ENCODE measurements at regions not wholly inside any gene's neighbourhood (a gene's known extent, or its start where the extent isn't known, plus 50 kb on each side); places are given as distances from the start of the nearest gene placed in this dataset.

DNA sequence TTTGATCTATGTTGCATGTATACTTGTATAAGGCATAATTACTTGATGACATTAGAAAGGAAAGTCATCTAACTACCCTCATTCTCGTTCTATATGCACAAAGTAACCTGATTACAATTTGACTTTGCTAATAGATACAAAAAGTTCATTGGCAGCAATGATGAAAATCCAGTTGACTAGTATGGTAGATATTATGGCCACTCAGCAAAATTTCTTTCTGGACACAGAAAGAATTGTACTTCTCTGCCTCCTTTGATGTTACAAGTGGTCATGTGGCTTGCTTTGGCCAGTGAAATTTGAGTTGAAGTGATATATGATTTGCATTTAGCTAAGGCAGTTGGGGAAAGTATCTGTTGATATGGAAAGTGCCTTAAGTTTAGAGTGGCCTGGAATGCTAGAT lies 723.7 kb upstream of the ARRDC3 start:
- Histone ChIP-seq H3K4me1 (ENCODE audit: insufficient read depth) (no peaks in the 10 kb centered on the region), H3K36me3 (no peaks in the 10 kb centered on the region), H3K27ac (no peak overlapping the region), H3K9me3 (peaks cover 0 to 4% of the 10 kb centered on the region in 2 donors), H3K4me3 (no peak overlapping the region), H3K27me3 (no peaks in the 10 kb centered on the region)
- TF ChIP-seq, protein P1, sequence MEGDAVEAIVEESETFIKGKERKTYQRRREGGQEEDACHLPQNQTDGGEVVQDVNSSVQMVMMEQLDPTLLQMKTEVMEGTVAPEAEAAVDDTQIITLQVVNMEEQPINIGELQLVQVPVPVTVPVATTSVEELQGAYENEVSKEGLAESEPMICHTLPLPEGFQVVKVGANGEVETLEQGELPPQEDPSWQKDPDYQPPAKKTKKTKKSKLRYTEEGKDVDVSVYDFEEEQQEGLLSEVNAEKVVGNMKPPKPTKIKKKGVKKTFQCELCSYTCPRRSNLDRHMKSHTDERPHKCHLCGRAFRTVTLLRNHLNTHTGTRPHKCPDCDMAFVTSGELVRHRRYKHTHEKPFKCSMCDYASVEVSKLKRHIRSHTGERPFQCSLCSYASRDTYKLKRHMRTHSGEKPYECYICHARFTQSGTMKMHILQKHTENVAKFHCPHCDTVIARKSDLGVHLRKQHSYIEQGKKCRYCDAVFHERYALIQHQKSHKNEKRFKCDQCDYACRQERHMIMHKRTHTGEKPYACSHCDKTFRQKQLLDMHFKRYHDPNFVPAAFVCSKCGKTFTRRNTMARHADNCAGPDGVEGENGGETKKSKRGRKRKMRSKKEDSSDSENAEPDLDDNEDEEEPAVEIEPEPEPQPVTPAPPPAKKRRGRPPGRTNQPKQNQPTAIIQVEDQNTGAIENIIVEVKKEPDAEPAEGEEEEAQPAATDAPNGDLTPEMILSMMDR (IDR thresholded peaks at IDR 0.05): no peak
- TF ChIP-seq EP300 (IDR thresholded peaks at IDR 0.05) (no peak), POLR2A (IDR thresholded peaks at IDR 0.05) (no peak)
- intact Hi-C loops (cut with DNase I): no loop called here
- WGBS, 3 donors: 58 to 67% (median 65%) methylated on average over 1 of the region's 1 CpG
- DNase-seq: no peak

DNA sequence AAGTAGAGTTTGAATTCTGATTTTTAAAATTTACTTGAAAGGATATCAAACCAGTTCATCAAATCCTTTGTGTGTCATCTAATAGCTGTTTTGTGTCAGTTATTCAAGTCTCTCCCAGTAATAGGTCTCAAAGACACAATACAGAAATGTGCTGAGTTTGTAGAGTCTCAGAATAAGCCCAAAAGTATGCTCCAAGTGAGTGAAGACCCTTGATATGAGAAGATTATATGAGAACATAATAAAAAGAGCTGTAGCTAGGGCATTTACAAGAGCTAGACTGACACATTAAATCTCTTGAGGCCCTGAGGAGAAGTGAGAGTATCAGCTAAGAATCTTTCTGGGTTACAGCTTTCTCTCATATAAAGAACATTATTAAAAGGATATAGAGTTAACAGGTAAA lies 721.0 kb upstream of the ARRDC3 start:
- Histone ChIP-seq H3K9me3 (peaks cover 0 to 4% of the 10 kb centered on the region in 2 donors), H3K36me3 (no peaks in the 10 kb centered on the region), H3K4me1 (ENCODE audit: insufficient read depth) (no peaks in the 10 kb centered on the region), H3K27ac (no peak overlapping the region), H3K27me3 (no peaks in the 10 kb centered on the region), H3K4me3 (no peak overlapping the region)
- intact Hi-C loops (cut with DNase I): no loop called here
- no peak for TF ChIP-seq POLR2A (IDR thresholded peaks at IDR 0.05)
- no peak for TF ChIP-seq EP300 (IDR thresholded peaks at IDR 0.05)
- TF ChIP-seq, protein P1 (IDR thresholded peaks at IDR 0.05): no peak
- DNase-seq: no peak

DNA sequence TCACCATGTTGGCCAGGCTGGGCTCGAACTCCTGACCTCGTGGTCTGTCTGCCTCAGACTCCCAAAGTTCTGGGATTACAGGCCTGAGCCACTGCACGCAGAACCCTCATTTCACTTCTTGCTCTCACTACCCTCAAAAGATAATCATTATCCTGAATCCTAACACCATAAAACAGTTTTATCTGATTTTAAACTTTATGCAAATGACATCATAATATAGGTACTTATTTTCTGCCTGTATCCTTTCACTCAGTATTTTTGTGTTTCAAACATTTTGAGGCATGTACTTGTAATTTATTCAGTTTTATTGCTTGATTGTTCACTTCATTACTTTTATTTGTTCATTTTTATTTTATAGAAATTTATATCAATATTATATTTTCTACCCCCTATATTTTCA lies 719.2 kb upstream of the ARRDC3 start:
- DNase-seq: no peak
- Histone ChIP-seq H3K9me3 (peaks cover 0 to 4% of the 10 kb centered on the region in 2 donors), H3K27ac (no peak overlapping the region), H3K27me3 (no peaks in the 10 kb centered on the region), H3K4me3 (no peak overlapping the region), H3K36me3 (no peaks in the 10 kb centered on the region), H3K4me1 (ENCODE audit: insufficient read depth) (no peaks in the 10 kb centered on the region)
- intact Hi-C loops (cut with DNase I): no loop called here
- TF ChIP-seq EP300 (IDR thresholded peaks at IDR 0.05) (no peak), POLR2A (IDR thresholded peaks at IDR 0.05) (no peak)
- TF ChIP-seq, protein P1 (IDR thresholded peaks at IDR 0.05): no peak
- 85 to 90% (median 86%) methylated on average over 3 of the region's 3 CpGs for WGBS, 3 donors

DNA sequence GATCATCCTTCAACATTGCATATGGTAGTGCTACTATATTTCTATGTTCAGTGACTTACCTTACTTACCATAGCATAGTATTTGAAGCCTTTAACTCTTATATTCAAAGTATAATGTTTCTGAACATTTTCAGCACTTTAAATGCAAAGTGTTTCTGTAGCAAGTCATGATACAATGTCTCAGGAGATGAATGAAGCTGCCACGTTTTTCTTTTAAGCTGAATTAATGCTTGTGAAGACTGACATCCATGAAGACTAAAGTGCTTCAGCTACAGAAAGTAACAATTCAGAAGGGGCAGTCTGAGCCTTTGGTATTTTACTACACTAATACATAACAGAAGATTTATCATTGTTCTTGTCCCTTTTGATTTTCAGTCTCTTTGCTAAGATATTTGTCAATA lies 709.1 kb upstream of the ARRDC3 start:
- intact Hi-C loops (cut with DNase I): no loop called here
- H3K9me3 ChIP-seq: no peaks in the 10 kb centered on the region
- TF ChIP-seq, protein P1 (IDR thresholded peaks at IDR 0.05): no peak
- TF ChIP-seq EP300 (IDR thresholded peaks at IDR 0.05) (no peak), POLR2A (IDR thresholded peaks at IDR 0.05) (no peak)
- no peaks in the 10 kb centered on the region for H3K27me3 ChIP-seq
- WGBS, 3 donors: 46 to 66% (median 58%) methylated on average over 1 of the region's 1 CpG
- DNase-seq: no peak
- no peak overlapping the region for H3K4me3 ChIP-seq
- H3K36me3 ChIP-seq: no peaks in the 10 kb centered on the region
- H3K4me1 ChIP-seq (ENCODE audit: insufficient read depth): no peaks in the 10 kb centered on the region
- no peak overlapping the region for H3K27ac ChIP-seq
